Stomach smooth muscle (tissue), 2 donors: ENCODE measurements at regions not wholly inside any gene's neighbourhood (a gene's known extent, or its start where the extent isn't known, plus 50 kb on each side); places are given as distances from the start of the nearest gene placed in this dataset.
"Not testable (repeated sequence)": the region's sequence is repeated elsewhere in the genome, so short reads cannot be mapped to it uniquely, and the experiment has no call there.

ENCODE experiments used
- H3K27ac ChIP-seq: one replicate; pipeline ENCODE4 v1.7.0; 2013; ENCODE audit warnings: mild to moderate bottlenecking, low read length, inconsistent platforms
- H3K27me3 ChIP-seq, 2 donors: one replicate each; pipeline ENCODE4 v1.7.0; 2013; ENCODE audit warnings: low read length in 2 of 2; ENCODE audit not compliant: insufficient read depth in 2 of 2, control insufficient read depth in 1 of 2
- H3K36me3 ChIP-seq, 2 donors: one replicate each; pipeline ENCODE4 v1.7.0; 2013; ENCODE audit warnings: low read length in 2 of 2; ENCODE audit not compliant: control insufficient read depth in 2 of 2, insufficient read depth in 2 of 2
- H3K4me1 ChIP-seq: one replicate; pipeline ENCODE4 v1.7.0; 2013; ENCODE audit warnings: low read length; ENCODE audit not compliant: control insufficient read depth, insufficient read depth
- H3K4me3 ChIP-seq, 2 donors: one replicate each; pipeline ENCODE4 v1.7.0; 2013; ENCODE audit warnings: low read length in 2 of 2
- H3K9ac ChIP-seq, 2 donors: one replicate each; pipeline ENCODE4 v1.7.0; 2013; ENCODE audit warnings: low read length in 2 of 2, mild to moderate bottlenecking in 1 of 2
- H3K9me3 ChIP-seq, 2 donors: one replicate each; pipeline ENCODE4 v1.7.0; 2013; ENCODE audit warnings: low read length in 2 of 2; ENCODE audit not compliant: control insufficient read depth in 2 of 2
- donor health status: healthy.
- donor health status: Pancreatic carcinoma.

DNA sequence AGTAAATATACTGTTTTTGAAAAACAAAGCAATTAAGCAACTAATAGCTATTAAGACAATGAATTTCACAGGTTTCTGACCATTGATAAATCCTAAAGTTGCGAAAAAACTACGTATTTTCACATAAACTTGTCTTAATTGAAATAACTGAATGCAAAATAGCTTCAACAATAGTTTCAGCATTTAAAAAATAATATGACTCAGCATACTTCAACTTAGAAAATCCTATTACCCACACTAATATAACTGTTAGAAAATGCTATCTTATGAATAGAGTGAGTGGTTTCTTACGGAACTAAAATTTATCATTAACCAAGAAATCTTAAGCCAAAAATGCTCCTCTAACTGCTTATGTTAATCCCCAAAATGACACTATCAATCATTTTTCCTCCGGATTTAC is 183.9 kb downstream of the AVL9 start:
- no peak overlapping the region for H3K4me3 ChIP-seq
- H3K27ac ChIP-seq, result no peak overlapping the region
- no peaks in the 10 kb centered on the region for H3K4me1 ChIP-seq
- H3K9ac ChIP-seq, result no peak overlapping the region
- no peaks in the 10 kb centered on the region for H3K9me3 ChIP-seq
- H3K27me3 ChIP-seq, result no peaks in the 10 kb centered on the region
- peaks cover 0 to 4% of the 10 kb centered on the region in 2 donors for H3K36me3 ChIP-seq

DNA sequence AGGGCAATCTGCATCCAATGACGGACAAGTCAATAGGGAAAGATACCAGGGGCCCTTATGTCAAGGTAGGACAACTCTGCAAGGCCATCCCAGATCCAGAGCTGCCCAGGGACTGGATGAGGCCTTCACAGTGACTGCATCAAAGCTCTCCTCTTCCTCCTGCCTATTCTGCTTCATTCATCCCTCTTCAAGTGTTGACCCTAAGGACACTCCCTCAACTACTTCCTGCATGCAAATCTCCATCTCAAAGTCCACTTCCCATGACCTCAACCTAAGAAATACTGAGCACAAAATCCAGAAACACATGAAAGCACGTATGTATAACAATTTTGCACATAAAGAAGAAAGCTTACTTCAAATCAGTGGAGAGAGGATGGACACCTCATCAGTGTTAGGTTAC is 182.3 kb downstream of the AVL9 start:
- peaks cover 0 to 4% of the 10 kb centered on the region in 2 donors for H3K36me3 ChIP-seq
- H3K27ac ChIP-seq, result no peak overlapping the region
- H3K4me3 ChIP-seq, result no peak overlapping the region
- no peak overlapping the region for H3K9ac ChIP-seq
- H3K27me3 ChIP-seq, result no peaks in the 10 kb centered on the region
- no peaks in the 10 kb centered on the region for H3K9me3 ChIP-seq
- H3K4me1 ChIP-seq, result no peaks in the 10 kb centered on the region

DNA sequence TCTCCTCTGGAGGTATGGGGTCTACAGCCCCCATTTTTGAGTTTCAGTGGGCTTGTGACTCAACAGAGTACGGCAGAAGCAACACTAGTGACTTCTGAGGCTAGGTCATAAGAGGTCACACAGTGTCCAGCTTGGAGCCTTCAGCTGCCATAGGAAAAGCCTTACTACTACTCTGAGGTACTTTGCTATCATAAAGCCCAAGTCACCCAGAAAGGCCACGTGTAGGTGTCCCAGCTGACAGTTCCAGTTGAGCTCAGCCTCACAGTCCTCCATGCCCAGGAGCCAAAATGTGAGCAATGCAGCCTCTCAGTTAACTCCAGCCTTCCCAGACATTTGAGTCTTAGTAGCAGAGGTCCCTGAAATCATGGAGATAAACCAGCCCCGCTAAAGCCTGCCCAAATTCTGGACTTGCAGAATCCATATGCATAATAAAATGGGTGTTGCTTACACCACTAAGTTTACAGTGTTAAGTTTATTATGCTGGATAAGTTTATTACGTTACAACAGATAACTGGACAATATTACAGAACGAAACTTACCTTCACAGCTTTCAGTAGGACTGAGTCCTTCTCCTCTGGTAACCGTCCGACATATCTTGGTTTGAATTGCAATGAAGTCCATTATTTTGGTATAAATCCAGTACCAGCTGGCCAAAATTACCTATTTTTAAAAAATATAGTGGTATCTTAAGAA is 181.1 kb downstream of the AVL9 start:
- H3K9ac ChIP-seq, result no peak overlapping the region
- peaks cover 0 to 4% of the 10 kb centered on the region in 2 donors for H3K36me3 ChIP-seq
- no peak overlapping the region for H3K4me3 ChIP-seq
- H3K27ac ChIP-seq, result no peak overlapping the region
- H3K27me3 ChIP-seq, result no peaks in the 10 kb centered on the region
- no peaks in the 10 kb centered on the region for H3K4me1 ChIP-seq
- no peaks in the 10 kb centered on the region for H3K9me3 ChIP-seq

DNA sequence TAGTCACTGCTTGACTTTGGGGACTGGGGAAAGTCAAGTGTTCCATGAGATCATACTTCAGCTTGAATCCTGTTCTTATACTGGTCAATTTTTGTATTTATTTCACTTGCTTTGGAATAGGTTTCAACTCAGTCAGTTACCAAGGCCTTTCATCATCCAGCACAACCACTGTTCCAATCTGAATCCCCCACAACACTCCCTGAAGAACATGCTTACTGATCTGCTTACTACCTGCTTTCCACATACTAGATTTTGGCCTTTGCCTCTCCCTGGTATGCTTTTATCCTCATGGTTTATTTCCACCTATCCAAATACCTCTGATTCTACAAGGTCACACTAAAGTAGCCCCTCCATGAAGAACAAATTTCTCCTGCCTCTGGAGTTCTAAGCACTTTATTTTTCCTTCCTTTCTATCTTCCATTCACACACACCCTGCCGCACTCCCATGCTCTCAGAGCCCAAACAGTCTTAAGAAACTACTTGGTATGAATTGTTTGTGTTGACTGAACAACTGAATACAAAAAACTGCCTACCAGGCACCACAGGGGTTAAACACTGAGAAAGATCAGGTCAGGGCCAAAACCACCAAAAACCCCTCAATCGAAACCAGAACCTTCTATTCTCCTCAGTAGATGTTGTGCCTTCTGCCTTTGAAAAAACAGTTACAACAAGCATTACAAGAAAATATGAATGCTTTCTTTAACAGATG is 178.1 kb downstream of the AVL9 start:
- Histone ChIP-seq H3K27ac (no peak overlapping the region), H3K4me3 (no peak overlapping the region), H3K4me1 (no peaks in the 10 kb centered on the region), H3K36me3 (peaks cover 0 to 4% of the 10 kb centered on the region in 2 donors), H3K9me3 (no peaks in the 10 kb centered on the region), H3K9ac (no peak overlapping the region), H3K27me3 (no peaks in the 10 kb centered on the region)

DNA sequence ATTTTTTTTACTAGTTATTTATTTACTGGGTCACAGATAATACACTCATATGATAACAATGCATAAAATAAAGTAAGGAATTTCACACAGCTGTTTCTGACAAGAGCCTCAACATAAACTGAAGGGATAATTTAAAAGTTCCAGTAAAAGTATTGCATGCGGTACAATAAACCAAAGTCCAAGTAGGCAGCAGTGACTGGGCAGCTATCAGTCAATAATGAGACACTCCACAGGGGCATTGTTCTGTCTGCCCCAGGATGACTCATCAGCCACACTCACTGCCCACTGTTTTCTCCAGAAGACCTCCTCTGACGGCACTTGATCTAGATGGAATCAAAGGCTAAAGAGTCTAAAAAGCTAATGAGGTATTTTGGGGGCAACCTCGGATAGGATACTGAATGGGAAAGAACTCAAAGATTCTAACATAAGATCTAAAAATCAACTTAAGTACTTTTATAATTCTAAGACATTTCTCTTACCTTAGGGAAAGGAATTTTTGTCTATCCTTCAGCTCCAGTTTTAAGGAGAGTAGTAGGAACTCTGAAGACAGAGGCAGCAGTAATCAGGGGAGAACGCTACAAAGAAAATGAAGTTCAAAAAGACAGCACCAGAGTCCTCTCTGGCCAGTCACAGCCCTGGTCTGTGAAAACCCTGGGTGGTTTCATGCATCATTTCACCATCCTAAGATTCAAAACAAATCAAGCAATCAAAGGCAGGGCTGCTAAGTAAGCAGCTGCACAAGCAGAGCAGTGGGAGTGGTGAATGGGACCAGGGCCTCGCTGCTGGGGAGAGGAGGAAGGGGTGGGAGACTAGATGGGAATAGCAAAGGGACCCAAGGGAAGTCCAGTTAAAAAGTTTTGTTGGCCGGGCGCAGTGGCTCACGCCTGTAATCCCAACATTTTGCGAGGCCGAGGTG is 175.1 kb downstream of the AVL9 start:
- H3K27me3 ChIP-seq, result no peaks in the 10 kb centered on the region
- no peaks in the 10 kb centered on the region for H3K4me1 ChIP-seq
- no peaks in the 10 kb centered on the region for H3K9me3 ChIP-seq
- H3K27ac ChIP-seq, result no peak overlapping the region
- H3K9ac ChIP-seq, result no peak overlapping the region
- H3K36me3 ChIP-seq, result no peaks in the 10 kb centered on the region
- H3K4me3 ChIP-seq, result no peak overlapping the region

DNA sequence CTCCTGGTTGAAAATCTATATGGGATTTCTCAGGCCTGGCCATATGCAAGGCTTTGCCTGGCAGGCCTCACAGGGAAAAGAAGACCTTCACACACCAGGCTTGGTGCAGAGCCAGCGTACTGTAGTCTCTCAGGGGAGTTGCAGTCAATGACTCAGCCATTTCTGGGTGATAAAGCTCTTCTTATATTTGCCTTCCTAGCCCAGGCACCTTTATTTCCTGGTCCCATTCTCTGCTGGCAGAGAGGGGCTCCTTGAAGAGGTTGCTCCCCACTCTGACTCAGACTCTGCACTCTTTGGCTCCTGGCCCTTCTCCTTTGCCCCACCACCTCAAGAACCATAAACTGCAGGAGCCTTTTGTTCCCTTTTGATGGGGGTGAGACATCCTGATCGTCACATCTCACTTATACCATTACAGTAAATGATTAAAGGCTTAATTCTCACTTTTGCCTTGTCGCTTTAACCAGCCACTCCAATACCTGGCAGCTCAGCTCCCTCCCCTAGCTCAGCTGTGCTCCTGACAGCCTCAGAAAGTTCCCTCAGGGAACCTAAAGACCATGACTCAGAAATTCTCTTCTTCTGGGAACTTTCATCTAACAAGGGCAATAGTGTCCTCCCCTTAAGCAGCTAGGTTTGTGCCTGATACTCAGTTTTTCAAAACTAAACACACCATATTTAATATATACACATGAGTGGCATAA is 174.0 kb downstream of the AVL9 start:
- H3K9ac ChIP-seq, H3K9me3 ChIP-seq, H3K27me3 ChIP-seq, H3K4me1 ChIP-seq, H3K36me3 ChIP-seq, H3K4me3 ChIP-seq, H3K27ac ChIP-seq: not testable (repeated sequence)

DNA sequence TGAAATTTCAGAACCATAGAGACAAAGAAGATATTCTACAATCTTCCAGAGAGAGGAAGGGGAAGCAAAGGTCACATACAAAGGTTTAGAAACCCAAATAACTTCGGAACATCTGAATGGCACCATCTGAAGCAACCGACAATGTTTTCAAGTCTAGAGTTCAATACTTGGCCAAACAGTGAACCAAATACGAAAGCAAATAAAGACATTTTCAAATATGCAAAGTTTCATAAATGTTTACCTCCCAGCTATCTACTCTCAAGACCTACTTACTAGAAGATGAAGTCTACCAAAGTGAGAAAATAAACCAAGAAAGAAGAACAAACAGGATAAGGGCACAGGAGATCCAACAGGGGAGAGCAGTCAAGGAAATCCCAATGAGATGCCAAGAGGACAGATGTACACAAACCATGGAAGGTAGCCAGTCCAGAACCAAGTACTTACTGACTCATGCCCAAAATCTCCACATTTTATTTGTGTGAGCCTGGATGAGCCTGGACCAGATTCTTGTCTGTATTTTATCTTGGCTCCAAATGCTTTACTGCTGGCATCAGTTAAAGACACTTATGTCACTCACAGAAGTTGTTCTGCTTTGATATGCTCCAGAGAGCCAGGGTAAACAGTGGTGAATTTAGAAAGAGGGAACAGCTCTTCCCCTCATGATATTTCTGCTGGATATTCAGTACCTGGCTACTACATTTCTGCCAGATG is 173.3 kb downstream of the AVL9 start:
- H3K9ac ChIP-seq, H3K9me3 ChIP-seq, H3K36me3 ChIP-seq, H3K27ac ChIP-seq, H3K4me1 ChIP-seq, H3K4me3 ChIP-seq, H3K27me3 ChIP-seq: not testable (repeated sequence)

DNA sequence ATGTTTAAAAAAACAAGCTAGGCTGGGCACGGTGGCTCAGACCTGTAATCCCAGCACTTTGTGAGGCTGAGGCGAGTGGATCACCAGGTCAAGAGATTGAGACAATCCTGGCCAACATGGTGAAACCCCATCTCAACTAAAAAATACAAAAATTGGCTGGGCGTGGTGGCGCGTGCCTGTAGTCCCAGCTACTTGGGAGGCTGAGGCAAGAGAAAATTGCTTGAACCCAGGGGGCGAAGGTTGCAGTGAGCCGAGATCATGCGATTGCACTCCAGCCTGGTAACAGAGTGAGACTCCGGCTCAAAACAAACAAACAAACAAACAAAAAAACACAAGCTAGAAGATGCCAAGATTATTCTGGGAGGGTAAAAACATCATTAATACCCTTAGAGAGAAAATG is 172.3 kb downstream of the AVL9 start:
- not testable (repeated sequence) for H3K27me3 ChIP-seq, H3K9ac ChIP-seq, H3K27ac ChIP-seq, H3K4me1 ChIP-seq, H3K9me3 ChIP-seq, H3K36me3 ChIP-seq, H3K4me3 ChIP-seq

DNA sequence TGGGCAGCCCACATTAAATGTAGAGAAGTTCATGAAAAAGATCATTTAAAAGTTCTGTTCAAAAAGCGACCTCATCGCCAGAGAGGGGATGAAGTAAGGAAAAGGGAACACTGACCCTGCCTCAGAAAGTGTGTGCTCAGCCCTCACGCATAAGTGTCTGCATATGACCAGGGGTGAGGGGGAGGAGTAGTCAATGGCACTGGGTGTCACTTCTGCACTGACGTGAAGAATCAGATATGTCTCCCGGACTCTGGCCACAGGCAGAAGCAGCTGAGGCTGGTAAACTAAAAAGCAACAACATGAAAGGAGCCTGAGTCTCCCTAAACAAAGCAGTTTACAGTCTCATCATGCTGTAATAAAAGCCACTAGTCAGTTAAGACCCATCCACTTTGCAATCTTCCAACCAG is 168.5 kb downstream of the AVL9 start:
- H3K27me3 ChIP-seq, H3K4me1 ChIP-seq, H3K9me3 ChIP-seq, H3K27ac ChIP-seq, H3K36me3 ChIP-seq, H3K4me3 ChIP-seq, H3K9ac ChIP-seq: not testable (repeated sequence)

DNA sequence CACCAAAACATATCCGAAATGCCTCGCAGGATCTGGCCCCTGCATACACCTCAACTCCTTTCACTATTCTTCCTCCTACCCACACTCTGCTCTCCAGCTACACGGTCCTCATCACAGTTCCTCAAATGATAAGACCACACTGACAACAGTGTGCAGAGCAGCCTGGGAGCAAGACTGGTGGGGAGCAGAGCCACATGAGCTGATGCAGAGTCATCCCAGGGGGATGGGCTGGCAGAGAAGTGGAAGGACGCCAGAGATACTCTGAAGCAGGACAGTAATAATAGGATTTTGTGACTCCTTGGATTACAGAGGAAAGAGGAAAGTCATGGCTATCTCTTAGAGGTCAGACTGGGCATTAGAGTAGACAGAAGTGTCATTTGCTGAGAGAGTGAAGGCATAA is 167.2 kb downstream of the AVL9 start:
- not testable (repeated sequence) for H3K9me3 ChIP-seq, H3K27me3 ChIP-seq, H3K27ac ChIP-seq, H3K9ac ChIP-seq, H3K4me1 ChIP-seq, H3K36me3 ChIP-seq, H3K4me3 ChIP-seq
